ENCODE measurements at regions not wholly inside any gene's neighbourhood (a gene's known extent, or its start where the extent isn't known, plus 50 kb on each side); places are given as distances from the start of the nearest gene placed in this dataset.

- no peak for TF ChIP-seq TEAD4 (IDR thresholded peaks at IDR 0.05)
- TF ChIP-seq EGR1 (IDR thresholded peaks at IDR 0.05), result no peak
- TF ChIP-seq USF1 (IDR thresholded peaks at IDR 0.05), result no peak
Measured at GRCh38 chrX:140167551-140167950, 202.2 kb upstream of the CXorf66 start.

GRCh38 chrX:140165849-140166248 lies 200.5 kb upstream of the CXorf66 start:
- no peak for TF ChIP-seq USF1 (IDR thresholded peaks at IDR 0.05)
- TF ChIP-seq NFIC (IDR thresholded peaks at IDR 0.05), result no peak
- TF ChIP-seq ZBTB7A (IDR thresholded peaks at IDR 0.05; ENCODE audit: low read depth), result no peak
- TF ChIP-seq CREB1 (IDR thresholded peaks at IDR 0.05; ENCODE audit: low read depth), result no peak
- TF ChIP-seq TCF12 (IDR thresholded peaks at IDR 0.05; ENCODE audit: low read depth), result no peak
- TF ChIP-seq EP300 (IDR thresholded peaks at IDR 0.05; ENCODE audit: borderline replicate concordance), result no peak

DNA sequence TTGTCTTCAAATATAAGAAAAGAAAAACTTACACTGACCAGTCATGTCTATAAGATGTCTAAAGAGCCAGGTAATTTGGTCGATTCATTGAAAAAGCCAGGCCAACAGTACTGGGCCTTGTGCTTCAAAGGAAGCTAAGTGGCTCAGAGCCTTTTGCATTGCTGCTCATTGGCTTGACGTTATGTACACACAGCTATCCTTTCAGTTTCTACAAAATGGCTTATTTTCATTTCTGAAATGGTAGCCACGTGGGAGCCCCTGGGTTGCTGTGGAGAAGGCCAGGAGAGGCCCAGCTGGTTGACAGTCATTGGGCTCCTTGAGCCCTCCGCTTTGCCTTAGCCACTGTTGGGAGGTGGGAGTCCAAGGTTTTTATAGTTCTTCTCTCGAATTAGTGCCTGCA lies 199.1 kb upstream of the CXorf66 start:
- no peak for TF ChIP-seq RAD21 (IDR thresholded peaks at IDR 0.05; ENCODE audit: low read depth)

GRCh38 chrX:140163371-140164159 lies 198.2 kb upstream of the CXorf66 start:
- TF ChIP-seq TCF12 (IDR thresholded peaks at IDR 0.05; ENCODE audit: low read depth) (no peak), USF1 (IDR thresholded peaks at IDR 0.05) (no peak), YY1 (IDR thresholded peaks at IDR 0.05; ENCODE audit: low read depth) (no peak), TEAD4 (IDR thresholded peaks at IDR 0.05) (no peak), CREB1 (IDR thresholded peaks at IDR 0.05; ENCODE audit: low read depth) (no peak), TAF1 (IDR thresholded peaks at IDR 0.05; ENCODE audit: low read depth) (no peak), ZBTB7A (IDR thresholded peaks at IDR 0.05; ENCODE audit: low read depth) (no peak), FOXM1 (IDR thresholded peaks at IDR 0.05; ENCODE audit: borderline replicate concordance, low read depth) (no peak), MAX (IDR thresholded peaks at IDR 0.05) (no peak), RAD21 (IDR thresholded peaks at IDR 0.05; ENCODE audit: low read depth) (no peak), EGR1 (IDR thresholded peaks at IDR 0.05) (no peak), EP300 (IDR thresholded peaks at IDR 0.05; ENCODE audit: borderline replicate concordance) (no peak), NFIC (IDR thresholded peaks at IDR 0.05) (no peak), CEBPB (IDR thresholded peaks at IDR 0.05) (no peak)
- TF ChIP-seq, protein P1, sequence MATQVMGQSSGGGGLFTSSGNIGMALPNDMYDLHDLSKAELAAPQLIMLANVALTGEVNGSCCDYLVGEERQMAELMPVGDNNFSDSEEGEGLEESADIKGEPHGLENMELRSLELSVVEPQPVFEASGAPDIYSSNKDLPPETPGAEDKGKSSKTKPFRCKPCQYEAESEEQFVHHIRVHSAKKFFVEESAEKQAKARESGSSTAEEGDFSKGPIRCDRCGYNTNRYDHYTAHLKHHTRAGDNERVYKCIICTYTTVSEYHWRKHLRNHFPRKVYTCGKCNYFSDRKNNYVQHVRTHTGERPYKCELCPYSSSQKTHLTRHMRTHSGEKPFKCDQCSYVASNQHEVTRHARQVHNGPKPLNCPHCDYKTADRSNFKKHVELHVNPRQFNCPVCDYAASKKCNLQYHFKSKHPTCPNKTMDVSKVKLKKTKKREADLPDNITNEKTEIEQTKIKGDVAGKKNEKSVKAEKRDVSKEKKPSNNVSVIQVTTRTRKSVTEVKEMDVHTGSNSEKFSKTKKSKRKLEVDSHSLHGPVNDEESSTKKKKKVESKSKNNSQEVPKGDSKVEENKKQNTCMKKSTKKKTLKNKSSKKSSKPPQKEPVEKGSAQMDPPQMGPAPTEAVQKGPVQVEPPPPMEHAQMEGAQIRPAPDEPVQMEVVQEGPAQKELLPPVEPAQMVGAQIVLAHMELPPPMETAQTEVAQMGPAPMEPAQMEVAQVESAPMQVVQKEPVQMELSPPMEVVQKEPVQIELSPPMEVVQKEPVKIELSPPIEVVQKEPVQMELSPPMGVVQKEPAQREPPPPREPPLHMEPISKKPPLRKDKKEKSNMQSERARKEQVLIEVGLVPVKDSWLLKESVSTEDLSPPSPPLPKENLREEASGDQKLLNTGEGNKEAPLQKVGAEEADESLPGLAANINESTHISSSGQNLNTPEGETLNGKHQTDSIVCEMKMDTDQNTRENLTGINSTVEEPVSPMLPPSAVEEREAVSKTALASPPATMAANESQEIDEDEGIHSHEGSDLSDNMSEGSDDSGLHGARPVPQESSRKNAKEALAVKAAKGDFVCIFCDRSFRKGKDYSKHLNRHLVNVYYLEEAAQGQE (IDR thresholded peaks at IDR 0.05; ENCODE audit: low read depth), result no peak

GRCh38 chrX:140157611-140158010 lies 192.3 kb upstream of the CXorf66 start:
- TF ChIP-seq CEBPB (IDR thresholded peaks at IDR 0.05), result no peak
- no peak for TF ChIP-seq FOXM1 (IDR thresholded peaks at IDR 0.05; ENCODE audit: borderline replicate concordance, low read depth)
- no peak for TF ChIP-seq EGR1 (IDR thresholded peaks at IDR 0.05)
- no peak for TF ChIP-seq MAX (IDR thresholded peaks at IDR 0.05)
- TF ChIP-seq, protein P1 (IDR thresholded peaks at IDR 0.05; ENCODE audit: low read depth), result no peak
- no peak for TF ChIP-seq RAD21 (IDR thresholded peaks at IDR 0.05; ENCODE audit: low read depth)
- TF ChIP-seq NFIC (IDR thresholded peaks at IDR 0.05), result no peak
- TF ChIP-seq YY1 (IDR thresholded peaks at IDR 0.05; ENCODE audit: low read depth), result no peak
- no peak for TF ChIP-seq CREB1 (IDR thresholded peaks at IDR 0.05; ENCODE audit: low read depth)
- no peak for TF ChIP-seq USF1 (IDR thresholded peaks at IDR 0.05)
- TF ChIP-seq TAF1 (IDR thresholded peaks at IDR 0.05; ENCODE audit: low read depth), result no peak
- no peak for TF ChIP-seq EP300 (IDR thresholded peaks at IDR 0.05; ENCODE audit: borderline replicate concordance)
- TF ChIP-seq TCF12 (IDR thresholded peaks at IDR 0.05; ENCODE audit: low read depth), result no peak
- TF ChIP-seq TEAD4 (IDR thresholded peaks at IDR 0.05), result no peak
- no peak for TF ChIP-seq ZBTB7A (IDR thresholded peaks at IDR 0.05; ENCODE audit: low read depth)
